GM18858 (cell line): ENCODE measurements at regions not wholly inside any gene's neighbourhood (a gene's known extent, or its start where the extent isn't known, plus 50 kb on each side); places are given as distances from the start of the nearest gene placed in this dataset.
"Not testable (repeated sequence)": the region's sequence is repeated elsewhere in the genome, so short reads cannot be mapped to it uniquely, and the experiment has no call there.

Experiments
- ATAC-seq: cut with Tn5 transposase; IDR thresholded peaks from one replicate; pipeline ENCODE4 v1.9.1; 2021; ENCODE audit not compliant: unreplicated experiment

- ATAC-seq: no peak
Observed at GRCh38 chr12:24530689-24531088, 418.2 kb downstream of the BCAT1 start.

GRCh38 chr12:24527102-24527501 lies 421.8 kb downstream of the BCAT1 start:
- ATAC-seq: no peak

- ATAC-seq: no peak
Observed at GRCh38 chr12:24522736-24523135, 426.2 kb downstream of the BCAT1 start.

GRCh38 chr12:24519759-24520158 lies 429.1 kb downstream of the BCAT1 start:
- ATAC-seq: no peak

GRCh38 chr12:24517000-24517399 lies 431.9 kb downstream of the BCAT1 start:
- ATAC-seq: no peak

- ATAC-seq: no peak
Observed at GRCh38 chr12:24510581-24511125, 438.2 kb downstream of the BCAT1 start.

- no peak for ATAC-seq
Observed at GRCh38 chr12:24507827-24508226, 441.1 kb downstream of the BCAT1 start.

GRCh38 chr12:24505366-24506015 lies 443.4 kb downstream of the BCAT1 start:
- no peak for ATAC-seq

GRCh38 chr12:24503477-24503876 lies 445.4 kb downstream of the BCAT1 start:
- ATAC-seq: not testable (repeated sequence)

- ATAC-seq: no peak
Observed at GRCh38 chr12:24500831-24501230, 448.1 kb downstream of the BCAT1 start.

- ATAC-seq: no peak
Observed at GRCh38 chr12:24500421-24500820, 448.5 kb downstream of the BCAT1 start.

GRCh38 chr12:24499151-24500146 lies 449.5 kb downstream of the BCAT1 start:
- ATAC-seq: no peak

GRCh38 chr12:24496755-24497154 lies 452.1 kb downstream of the BCAT1 start:
- no peak for ATAC-seq

GRCh38 chr12:24494401-24494800 lies 454.5 kb downstream of the BCAT1 start:
- ATAC-seq: no peak

- no peak for ATAC-seq
Observed at GRCh38 chr12:24491968-24492367, 456.9 kb downstream of the BCAT1 start.

- ATAC-seq: no peak
Observed at GRCh38 chr12:24489939-24490338, 459.0 kb downstream of the BCAT1 start.

GRCh38 chr12:24488906-24489619 lies 459.8 kb downstream of the BCAT1 start:
- no peak for ATAC-seq

GRCh38 chr12:24488091-24488596 lies 460.8 kb downstream of the BCAT1 start:
- no peak for ATAC-seq

GRCh38 chr12:24487606-24488005 lies 461.3 kb downstream of the BCAT1 start:
- no peak for ATAC-seq

- no peak for ATAC-seq
Observed at GRCh38 chr12:24483732-24484131, 465.2 kb downstream of the BCAT1 start.
